ENCODE measurements at regions not wholly inside any gene's neighbourhood (a gene's known extent, or its start where the extent isn't known, plus 50 kb on each side); places are given as distances from the start of the nearest gene placed in this dataset.

GRCh38 chrX:148322906-148323305 lies 177.5 kb upstream of the AFF2 start:
- TF ChIP-seq EZH2 (IDR thresholded peaks at IDR 0.05; ENCODE audit: borderline replicate concordance, low read length): no peak
- TF ChIP-seq, protein P1, sequence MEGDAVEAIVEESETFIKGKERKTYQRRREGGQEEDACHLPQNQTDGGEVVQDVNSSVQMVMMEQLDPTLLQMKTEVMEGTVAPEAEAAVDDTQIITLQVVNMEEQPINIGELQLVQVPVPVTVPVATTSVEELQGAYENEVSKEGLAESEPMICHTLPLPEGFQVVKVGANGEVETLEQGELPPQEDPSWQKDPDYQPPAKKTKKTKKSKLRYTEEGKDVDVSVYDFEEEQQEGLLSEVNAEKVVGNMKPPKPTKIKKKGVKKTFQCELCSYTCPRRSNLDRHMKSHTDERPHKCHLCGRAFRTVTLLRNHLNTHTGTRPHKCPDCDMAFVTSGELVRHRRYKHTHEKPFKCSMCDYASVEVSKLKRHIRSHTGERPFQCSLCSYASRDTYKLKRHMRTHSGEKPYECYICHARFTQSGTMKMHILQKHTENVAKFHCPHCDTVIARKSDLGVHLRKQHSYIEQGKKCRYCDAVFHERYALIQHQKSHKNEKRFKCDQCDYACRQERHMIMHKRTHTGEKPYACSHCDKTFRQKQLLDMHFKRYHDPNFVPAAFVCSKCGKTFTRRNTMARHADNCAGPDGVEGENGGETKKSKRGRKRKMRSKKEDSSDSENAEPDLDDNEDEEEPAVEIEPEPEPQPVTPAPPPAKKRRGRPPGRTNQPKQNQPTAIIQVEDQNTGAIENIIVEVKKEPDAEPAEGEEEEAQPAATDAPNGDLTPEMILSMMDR (conservative IDR thresholded peaks at IDR 0.05 in 1 of 2, IDR thresholded peaks at IDR 0.05 in 1 of 2; ENCODE audit: extremely low read depth in 1 of 2, insufficient read depth in 1 of 2, low read depth in 1 of 2, low read length in 2 of 2): no peak
